ENCODE measurements at regions not wholly inside any gene's neighbourhood (a gene's known extent, or its start where the extent isn't known, plus 50 kb on each side); places are given as distances from the start of the nearest gene placed in this dataset.

- TF ChIP-seq POLR2A (IDR thresholded peaks at IDR 0.05; ENCODE audit: low read length): no peak
- no peak for TF ChIP-seq RNF2 (IDR thresholded peaks at IDR 0.05; ENCODE audit: borderline replicate concordance, low read depth)
- TF ChIP-seq MAX (IDR thresholded peaks at IDR 0.05): no peak
- no peak for TF ChIP-seq CTCF (IDR thresholded peaks at IDR 0.05)
These were observed 306.5 kb upstream of the TMTC1 start for GRCh38 chr12:30090258-30090657.

Data from A549 (cell line).